ENCODE measurements at regions not wholly inside any gene's neighbourhood (a gene's known extent, or its start where the extent isn't known, plus 50 kb on each side); places are given as distances from the start of the nearest gene placed in this dataset.
"Not testable (repeated sequence)": the region's sequence is repeated elsewhere in the genome, so short reads cannot be mapped to it uniquely, and the experiment has no call there.

DNA sequence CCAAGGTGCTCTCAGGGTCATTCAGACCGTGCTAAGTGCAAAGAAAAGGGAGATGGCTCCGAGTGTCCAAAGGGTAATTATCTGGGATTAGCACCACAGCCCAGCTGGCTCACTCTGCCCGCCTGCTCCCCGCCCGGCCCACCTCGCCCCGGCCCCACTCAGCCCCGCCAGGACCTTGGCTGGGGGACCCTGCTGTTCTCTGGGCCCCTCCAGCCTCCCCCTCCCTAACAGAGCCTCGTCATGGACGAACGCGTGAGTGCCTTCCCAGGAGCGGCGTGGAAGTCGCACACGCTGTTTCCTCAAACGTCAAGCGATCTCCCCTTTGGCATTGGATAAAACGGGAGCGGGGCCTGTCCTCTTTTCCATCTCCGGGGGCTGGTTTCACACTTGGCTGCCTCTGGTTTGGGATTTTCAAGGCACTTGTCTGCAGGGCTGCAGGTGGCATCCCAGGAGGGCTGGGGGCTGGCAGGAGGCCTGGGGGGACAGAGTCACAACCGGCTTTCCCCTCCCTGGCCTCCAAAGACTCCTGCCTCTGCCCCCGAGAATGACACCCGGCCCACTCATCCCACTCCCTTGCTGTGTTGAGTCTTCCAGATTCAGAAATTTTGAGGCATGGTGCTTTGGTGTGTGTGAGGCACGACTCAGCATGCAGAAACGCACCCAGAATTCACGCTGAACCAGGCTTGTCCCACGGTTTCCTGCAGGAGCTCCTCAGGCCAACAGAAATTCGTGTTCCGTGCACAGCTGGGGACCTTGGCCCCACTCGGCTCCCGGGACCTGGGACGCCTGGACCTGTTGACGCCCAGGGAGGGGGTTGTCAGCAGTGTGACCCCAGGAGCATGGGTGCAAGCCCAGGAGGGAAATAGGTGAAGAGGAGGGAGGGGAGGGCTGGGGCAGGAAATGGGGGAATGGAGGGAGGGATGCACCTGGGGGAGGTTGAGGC is 110.0 kb downstream of the PDGFA start:
- TF ChIP-seq GATA1 (IDR thresholded peaks at IDR 0.05; ENCODE audit: low read depth, low read length), result no peak
- no peak for TF ChIP-seq POLR2A (IDR thresholded peaks at IDR 0.05; ENCODE audit: low read length)
- DNase-seq, result no peak

- TF ChIP-seq GATA1 (IDR thresholded peaks at IDR 0.05; ENCODE audit: low read depth, low read length), result no peak
- TF ChIP-seq POLR2A (IDR thresholded peaks at IDR 0.05; ENCODE audit: low read length), result no peak
- no peak for DNase-seq
Measured at GRCh38 chr7:410395-410910, 109.2 kb downstream of the PDGFA start.

DNA sequence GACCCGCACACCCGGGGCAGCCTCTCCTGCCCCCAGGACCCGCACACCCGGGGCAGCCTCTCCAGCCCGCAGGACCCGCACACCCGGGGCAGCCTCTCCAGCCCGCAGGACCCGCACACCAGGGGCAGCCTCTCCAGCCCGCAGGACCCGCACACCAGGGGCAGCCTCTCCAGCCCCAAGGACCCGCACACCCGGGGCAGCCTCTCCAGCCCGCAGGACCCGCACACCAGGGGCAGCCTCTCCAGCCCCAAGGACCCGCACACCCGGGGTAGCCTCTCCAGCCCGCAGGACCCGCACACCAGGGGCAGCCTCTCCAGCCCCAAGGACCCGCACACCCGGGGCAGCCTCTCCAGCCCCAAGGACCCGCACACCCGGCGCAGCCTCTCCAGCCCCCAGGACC is 108.5 kb downstream of the PDGFA start:
- DNase-seq, result not testable (repeated sequence)

- no peak for DNase-seq
- no peak for TF ChIP-seq POLR2A (IDR thresholded peaks at IDR 0.05; ENCODE audit: low read length)
- no peak for TF ChIP-seq GATA1 (IDR thresholded peaks at IDR 0.05; ENCODE audit: low read depth, low read length)
Measured at GRCh38 chr7:411677-412312, 107.9 kb downstream of the PDGFA start.

DNA sequence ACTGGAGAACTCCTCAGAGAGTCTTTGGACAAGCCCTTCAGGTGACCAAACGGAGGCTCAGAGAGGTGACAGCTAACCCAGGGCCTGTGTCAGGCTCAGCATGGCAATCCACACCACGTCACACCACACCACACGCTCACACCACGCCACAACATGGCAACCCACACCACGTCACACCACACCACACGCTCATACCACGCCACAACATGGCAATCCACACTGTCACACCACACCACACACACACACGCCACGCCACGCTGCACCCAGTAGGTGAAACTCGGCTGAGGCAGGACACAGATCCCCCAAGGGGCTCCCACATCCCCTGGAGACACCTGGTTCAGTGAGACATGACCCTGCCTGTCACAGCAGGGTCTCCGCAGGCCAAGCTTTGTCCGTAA is 107.3 kb downstream of the PDGFA start:
- TF ChIP-seq GATA1 (IDR thresholded peaks at IDR 0.05; ENCODE audit: low read depth, low read length) (no peak), POLR2A (IDR thresholded peaks at IDR 0.05; ENCODE audit: low read length) (no peak)
- no peak for DNase-seq

GRCh38 chr7:414681-415560 is 104.7 kb downstream of the PDGFA start:
- no peak for DNase-seq
- TF ChIP-seq GATA1 (IDR thresholded peaks at IDR 0.05; ENCODE audit: low read depth, low read length) (no peak), POLR2A (IDR thresholded peaks at IDR 0.05; ENCODE audit: low read length) (no peak)

- no peak for TF ChIP-seq GATA1 (IDR thresholded peaks at IDR 0.05; ENCODE audit: low read depth, low read length)
- TF ChIP-seq POLR2A (IDR thresholded peaks at IDR 0.05; ENCODE audit: low read length), result no peak
- DNase-seq, result no peak
Measured at GRCh38 chr7:415646-416525, 103.8 kb downstream of the PDGFA start.

DNA sequence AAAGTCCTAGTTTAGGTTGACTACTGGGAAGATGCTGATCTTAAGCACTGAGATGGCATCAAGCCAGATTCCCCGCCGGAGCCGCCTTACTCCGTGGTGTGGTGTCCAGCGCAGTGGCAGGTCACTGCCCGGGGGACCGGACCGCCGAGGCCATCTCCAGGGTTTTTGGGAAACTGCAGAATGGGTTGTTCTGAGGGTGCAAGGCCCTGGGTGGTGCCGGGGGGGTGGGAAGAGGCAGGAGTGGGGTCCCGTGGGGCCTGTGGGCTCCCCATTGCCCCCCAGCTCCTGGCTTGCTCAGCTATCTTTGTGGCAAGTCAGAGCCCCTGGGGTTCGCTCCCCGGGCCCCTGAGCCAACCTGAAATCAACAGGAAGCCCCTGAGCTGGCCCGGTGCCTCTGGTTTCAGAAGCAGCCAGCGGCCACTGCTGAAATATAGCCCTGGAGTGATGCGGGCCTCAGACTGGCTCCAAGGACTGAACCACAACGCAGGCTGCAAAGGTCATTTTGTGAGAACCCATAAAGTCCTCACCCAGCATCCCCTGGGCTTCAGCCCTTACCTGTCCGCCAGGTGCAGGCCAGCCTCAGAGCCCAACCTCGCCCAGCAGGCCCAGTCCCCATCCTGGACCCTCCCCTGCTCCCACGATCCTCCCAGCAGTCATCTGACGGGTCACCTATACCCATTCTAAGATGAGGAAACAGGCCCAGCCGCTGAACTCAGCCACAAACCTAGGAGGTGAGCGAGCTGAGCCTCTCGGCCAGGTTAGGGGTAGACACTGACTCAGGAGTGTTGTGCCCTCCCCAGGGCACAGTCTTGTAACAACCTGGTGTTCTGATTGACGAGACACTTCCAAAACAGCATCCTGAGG is 102.7 kb downstream of the PDGFA start:
- DNase-seq, result no peak
- TF ChIP-seq POLR2A (IDR thresholded peaks at IDR 0.05; ENCODE audit: low read length) (no peak), GATA1 (IDR thresholded peaks at IDR 0.05; ENCODE audit: low read depth, low read length) (no peak)

GRCh38 chr7:417625-417889 is 102.1 kb downstream of the PDGFA start:
- TF ChIP-seq POLR2A (IDR thresholded peaks at IDR 0.05; ENCODE audit: low read length), result no peak
- no peak for TF ChIP-seq GATA1 (IDR thresholded peaks at IDR 0.05; ENCODE audit: low read depth, low read length)
- DNase-seq, result no peak

DNA sequence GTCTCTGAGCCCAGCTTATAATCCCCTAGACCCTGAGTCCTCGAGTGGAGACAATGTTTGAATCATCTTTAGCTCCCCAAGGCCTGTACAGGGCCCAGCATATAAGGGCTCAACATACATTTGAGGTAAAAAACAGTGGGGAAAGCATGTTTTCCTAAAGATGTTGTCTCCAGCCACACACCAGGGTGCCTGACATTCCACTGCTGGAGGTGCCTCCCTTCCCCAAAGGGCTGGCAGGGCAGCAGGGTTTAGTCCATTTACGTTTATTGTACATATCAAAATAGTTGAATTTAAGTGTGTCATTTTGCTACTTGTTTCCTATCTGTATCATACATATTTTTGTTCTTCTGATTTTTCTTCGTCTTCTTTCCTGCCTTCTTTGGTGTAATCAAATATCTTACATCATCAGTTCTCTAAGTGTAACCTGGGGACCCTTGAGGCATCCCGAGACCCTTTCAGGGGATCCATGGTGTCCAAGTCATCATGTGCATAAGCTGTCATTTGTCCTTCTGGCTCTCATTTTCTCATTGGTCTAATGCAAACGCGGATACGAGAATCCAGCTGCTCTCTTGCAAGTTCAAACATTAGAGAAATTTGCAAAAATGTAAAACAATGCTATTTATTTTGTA is 101.6 kb downstream of the PDGFA start:
- no peak for DNase-seq
- TF ChIP-seq GATA1 (IDR thresholded peaks at IDR 0.05; ENCODE audit: low read depth, low read length) (no peak), POLR2A (IDR thresholded peaks at IDR 0.05; ENCODE audit: low read length) (no peak)

DNA sequence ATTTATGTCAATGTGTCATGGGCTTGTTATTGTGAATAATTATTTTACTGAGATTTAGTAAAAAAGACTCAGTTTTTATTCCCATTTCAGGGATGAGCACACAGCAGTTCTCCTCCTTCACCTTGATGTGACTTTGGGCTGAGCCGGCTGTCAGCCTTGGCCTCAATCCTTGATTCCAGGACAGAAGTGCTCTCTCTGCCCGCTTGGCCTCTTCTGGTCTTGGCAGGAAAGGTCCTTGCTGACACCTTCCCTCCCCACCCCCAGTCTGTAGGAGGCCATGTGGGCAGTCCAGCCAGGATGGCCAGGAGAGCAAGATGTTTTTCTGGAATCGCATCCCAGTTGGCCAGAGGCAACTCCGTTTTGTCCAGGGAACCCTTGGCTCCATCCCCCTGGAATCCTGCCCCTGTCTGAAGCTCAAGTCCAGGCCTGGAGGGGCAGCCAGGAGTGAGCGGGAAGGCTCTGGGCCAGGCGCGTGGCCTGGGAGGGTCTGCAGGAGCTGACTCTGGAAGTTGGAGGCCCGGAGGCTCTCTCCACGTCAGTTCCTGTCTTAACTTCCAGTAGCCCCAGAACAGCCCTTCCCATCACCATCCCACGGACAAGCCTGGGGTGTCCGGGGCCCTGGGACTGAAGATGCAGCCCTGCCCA is 100.9 kb downstream of the PDGFA start:
- DNase-seq, result no peak
- TF ChIP-seq GATA1 (IDR thresholded peaks at IDR 0.05; ENCODE audit: low read depth, low read length), result no peak
- TF ChIP-seq POLR2A (IDR thresholded peaks at IDR 0.05; ENCODE audit: low read length), result no peak
